ENCODE measurements at regions not wholly inside any gene's neighbourhood (a gene's known extent, or its start where the extent isn't known, plus 50 kb on each side); places are given as distances from the start of the nearest gene placed in this dataset.

DNA sequence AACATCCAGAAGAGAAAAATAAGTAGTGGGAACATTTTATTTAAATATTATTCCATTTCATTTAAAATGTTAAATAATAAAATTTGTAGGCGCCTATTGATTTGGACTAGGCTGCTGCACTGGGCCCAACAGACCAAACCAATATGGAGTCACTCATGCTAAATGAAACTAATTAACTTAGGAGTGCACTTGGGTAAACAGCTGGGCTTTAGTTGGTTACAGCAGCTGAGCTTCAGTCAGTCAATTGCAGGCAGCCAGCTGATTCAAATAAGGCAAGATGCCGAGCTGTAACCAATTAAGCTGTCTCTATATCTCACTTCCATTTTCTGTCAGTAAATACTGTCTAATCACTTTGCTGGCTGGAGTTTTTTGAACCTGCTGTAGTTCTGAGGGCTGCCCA lies 102.1 kb upstream of the WDR11 start:
- ChIA-PET POLR2A (no interaction called here), CTCF (interaction anchor here (1.8 kb wide), 1 partner anchor 12 kb away, joined by 10 read pairs; no protein-coding TSS in a partner anchor)
- H3K4me3 ChIP-seq (ENCODE audit: low read depth, low read length), result no peak overlapping the region
- DNase-seq (ENCODE audit: low read depth, low spot score), result no peak
- TF ChIP-seq, protein P1, sequence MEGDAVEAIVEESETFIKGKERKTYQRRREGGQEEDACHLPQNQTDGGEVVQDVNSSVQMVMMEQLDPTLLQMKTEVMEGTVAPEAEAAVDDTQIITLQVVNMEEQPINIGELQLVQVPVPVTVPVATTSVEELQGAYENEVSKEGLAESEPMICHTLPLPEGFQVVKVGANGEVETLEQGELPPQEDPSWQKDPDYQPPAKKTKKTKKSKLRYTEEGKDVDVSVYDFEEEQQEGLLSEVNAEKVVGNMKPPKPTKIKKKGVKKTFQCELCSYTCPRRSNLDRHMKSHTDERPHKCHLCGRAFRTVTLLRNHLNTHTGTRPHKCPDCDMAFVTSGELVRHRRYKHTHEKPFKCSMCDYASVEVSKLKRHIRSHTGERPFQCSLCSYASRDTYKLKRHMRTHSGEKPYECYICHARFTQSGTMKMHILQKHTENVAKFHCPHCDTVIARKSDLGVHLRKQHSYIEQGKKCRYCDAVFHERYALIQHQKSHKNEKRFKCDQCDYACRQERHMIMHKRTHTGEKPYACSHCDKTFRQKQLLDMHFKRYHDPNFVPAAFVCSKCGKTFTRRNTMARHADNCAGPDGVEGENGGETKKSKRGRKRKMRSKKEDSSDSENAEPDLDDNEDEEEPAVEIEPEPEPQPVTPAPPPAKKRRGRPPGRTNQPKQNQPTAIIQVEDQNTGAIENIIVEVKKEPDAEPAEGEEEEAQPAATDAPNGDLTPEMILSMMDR (IDR thresholded peaks at IDR 0.05; ENCODE audit: insufficient read depth, low read length, missing control alignments), result no peak

DNA sequence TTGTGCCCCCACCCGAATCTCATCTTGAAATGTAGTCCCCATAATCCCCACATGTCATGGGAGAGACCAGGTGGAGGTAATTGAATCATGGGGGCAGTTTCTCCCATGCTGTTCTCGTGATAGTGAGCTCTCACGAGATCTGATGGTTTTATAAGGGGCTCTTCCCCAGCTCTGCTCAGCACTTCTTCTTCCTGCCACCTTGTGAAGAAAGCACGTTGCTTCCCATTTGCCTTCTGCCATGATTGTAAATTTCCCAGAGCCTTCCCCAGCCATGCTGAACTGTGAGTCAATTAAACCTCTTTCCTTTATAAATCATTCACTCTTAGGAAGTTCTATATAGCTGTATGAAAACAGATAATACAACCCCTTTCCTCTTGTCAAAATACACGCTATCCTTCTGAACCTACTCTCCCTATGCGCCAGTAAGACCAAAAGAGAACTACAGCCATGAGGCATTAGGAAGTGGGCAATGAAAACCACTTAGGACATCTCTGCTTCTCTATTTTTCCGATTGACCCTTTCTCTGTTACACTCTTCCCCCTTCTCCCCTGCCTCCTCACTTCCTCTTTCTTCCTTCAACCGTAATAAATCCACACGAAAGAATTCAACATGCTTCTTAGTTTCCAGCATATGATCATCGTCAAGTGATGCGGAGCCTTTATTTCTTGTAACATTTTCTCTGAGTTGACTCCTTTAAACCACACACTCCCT lies 101.2 kb upstream of the WDR11 start:
- POLR2A ChIA-PET, result no interaction called here
- H3K4me3 ChIP-seq (ENCODE audit: low read depth, low read length), result no peak overlapping the region
- CTCF ChIA-PET, result no interaction called here
- TF ChIP-seq, protein P1 (IDR thresholded peaks at IDR 0.05; ENCODE audit: insufficient read depth, low read length, missing control alignments), result no peak
- no peak for DNase-seq (ENCODE audit: low read depth, low spot score)

DNA sequence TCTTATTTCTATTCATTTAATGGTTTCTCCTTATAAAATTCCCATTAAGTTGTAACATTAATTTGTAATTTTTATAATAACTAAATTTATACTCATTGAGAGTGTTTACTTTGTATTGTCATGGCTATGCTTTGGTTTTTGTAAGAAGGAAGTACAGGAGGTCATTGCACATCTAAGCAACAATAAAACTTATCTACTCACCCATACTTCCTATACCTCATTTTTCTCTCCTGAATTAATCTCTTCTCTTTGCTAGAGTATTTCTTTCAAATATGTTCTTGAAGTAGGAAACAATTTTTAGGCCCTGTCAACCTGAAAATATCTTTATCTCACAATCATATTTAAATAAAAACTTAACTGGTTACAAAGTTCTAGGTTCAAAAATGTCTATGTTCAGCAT lies 95.4 kb upstream of the WDR11 start:
- TF ChIP-seq, protein P1 (IDR thresholded peaks at IDR 0.05; ENCODE audit: insufficient read depth, low read length, missing control alignments), result no peak
- POLR2A ChIA-PET, result no interaction called here
- DNase-seq (ENCODE audit: low read depth, low spot score), result no peak
- CTCF ChIA-PET, result no interaction called here
- no peak overlapping the region for H3K4me3 ChIP-seq (ENCODE audit: low read depth, low read length)

DNA sequence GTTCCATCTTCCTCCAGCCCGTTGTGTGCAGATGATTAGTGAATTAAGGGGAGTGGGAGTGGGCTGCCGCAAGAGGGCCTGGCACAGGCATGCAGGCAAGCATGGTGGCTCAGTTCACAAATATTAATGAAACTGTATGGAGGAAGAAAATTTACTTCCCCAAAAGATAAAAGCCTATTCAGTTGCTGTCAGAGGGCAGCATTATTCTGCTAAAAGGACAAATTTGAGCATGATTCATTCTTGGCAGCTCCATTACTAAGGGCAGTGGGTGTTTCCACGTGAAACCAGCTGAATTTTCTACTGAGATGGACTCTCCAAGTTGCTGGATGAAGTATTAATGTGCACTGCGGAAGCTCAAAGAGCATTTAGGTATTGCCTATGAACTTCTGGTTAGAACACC lies 90.9 kb upstream of the WDR11 start:
- CTCF ChIA-PET, result no interaction called here
- TF ChIP-seq, protein P1 (IDR thresholded peaks at IDR 0.05; ENCODE audit: insufficient read depth, low read length, missing control alignments), result no peak
- no peak for DNase-seq (ENCODE audit: low read depth, low spot score)
- POLR2A ChIA-PET, result no interaction called here
- H3K4me3 ChIP-seq (ENCODE audit: low read depth, low read length), result no peak overlapping the region

DNA sequence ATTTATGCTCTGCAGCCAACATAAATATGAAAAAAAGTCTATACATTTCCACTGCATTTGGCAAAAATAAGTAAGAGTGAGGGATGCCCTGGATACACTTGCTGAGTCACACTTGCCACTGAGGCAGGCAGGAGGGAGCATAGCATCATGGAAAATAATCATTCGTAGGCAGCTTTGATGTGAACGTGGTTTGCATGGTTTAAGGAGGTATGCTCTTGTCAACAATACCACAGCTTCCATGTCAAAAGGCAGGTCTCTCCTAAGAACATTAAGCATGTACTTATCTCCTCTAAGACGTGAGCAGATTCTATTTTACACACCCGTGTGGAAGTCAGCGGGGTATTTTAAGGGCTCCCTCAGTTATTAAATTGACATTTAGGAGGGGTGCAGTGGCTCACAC lies 89.2 kb upstream of the WDR11 start:
- TF ChIP-seq, protein P1 (IDR thresholded peaks at IDR 0.05; ENCODE audit: insufficient read depth, low read length, missing control alignments), result no peak
- POLR2A ChIA-PET, result no interaction called here
- no peak overlapping the region for H3K4me3 ChIP-seq (ENCODE audit: low read depth, low read length)
- no peak for DNase-seq (ENCODE audit: low read depth, low spot score)
- CTCF ChIA-PET, result no interaction called here

DNA sequence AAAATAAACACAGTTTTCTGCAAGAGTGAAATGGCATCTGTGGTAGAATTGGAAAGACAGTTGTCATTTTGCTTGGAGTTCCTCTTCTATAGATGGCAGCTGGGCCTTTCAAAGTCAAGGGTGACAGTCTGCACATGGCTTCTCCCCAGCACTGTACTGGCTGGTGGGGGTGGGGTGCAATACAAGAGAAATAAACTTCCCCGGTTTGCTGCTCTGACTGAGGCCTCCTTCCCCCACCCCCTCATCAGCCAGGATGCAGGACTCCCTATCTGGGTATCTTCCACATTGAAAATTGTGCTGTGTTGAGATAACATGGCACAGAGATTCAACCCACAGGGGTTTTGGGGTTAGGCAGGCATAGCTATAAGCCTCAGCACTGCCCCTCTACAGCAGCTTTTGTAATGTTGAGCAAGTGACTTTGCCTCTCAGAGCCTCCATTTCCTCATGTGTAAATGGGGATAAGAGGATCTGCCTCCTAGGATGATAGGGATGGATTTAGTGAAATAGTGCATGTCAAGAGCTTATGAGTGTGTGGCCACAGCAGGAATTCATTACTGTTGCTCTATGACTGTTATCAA lies 85.8 kb upstream of the WDR11 start:
- ChIA-PET CTCF (no interaction called here), POLR2A (no interaction called here)
- DNase-seq (ENCODE audit: low read depth, low spot score), result no peak
- no peak overlapping the region for H3K4me3 ChIP-seq (ENCODE audit: low read depth, low read length)
- TF ChIP-seq, protein P1 (IDR thresholded peaks at IDR 0.05; ENCODE audit: insufficient read depth, low read length, missing control alignments), result no peak
